K562 (cell line): ENCODE measurements at regions not wholly inside any gene's neighbourhood (a gene's known extent, or its start where the extent isn't known, plus 50 kb on each side); places are given as distances from the start of the nearest gene placed in this dataset.

ENCODE experiments used
- ATAC-seq: fragments of 200-7000 bp; cut with Tn5 transposase; 3 replicates; pipeline ENCODE4 v1.9.1; 2020; ENCODE audit warnings: moderate library complexity
- BruUV-seq: library from RNA; stranded (reverse); fragments of 400-500 nt; replicated peaks from 2 replicates; lab custom pipeline; 2021; lab: Mats Ljungman, UMichigan
- CTCF ChIA-PET: fragments of 300-600 bp; formaldehyde crosslinking; extraction: SDS; loops from one replicate; lab custom pipeline; 2021; ENCODE audit warnings: low intra/inter-chr PET ratio; lab: Yijun Ruan, JAX
- POLR2A ChIA-PET: fragments of 300-600, 350-650 bp; sonication (Branson Sonifier 250); formaldehyde crosslinking; extraction: SDS; loops from one replicate; lab custom pipeline; 2021; ENCODE audit warnings: antibody characterized with exemption, inconsistent platforms; lab: Yijun Ruan, JAX
- DNase-seq, 4 experiments: peaks; one replicate each; pipeline versions ENCODE4 v3.0.0 to v3.0.0-alpha.2; 2011 to 2018; ENCODE audit warnings: low spot score in 3 of 4, mixed read lengths in 3 of 4; ENCODE audit errors: extremely low read depth in 1 of 4
- FAIRE-seq: peaks from 2 replicates; lab custom pipeline; 2011; peaks lifted over from hg19 to GRCh38; lab: Jason Lieb, UNC
- H2AFZ ChIP-seq: 2 replicates; pipeline ENCODE4 v1.6.0; 2011; ENCODE audit warnings: low read depth, low read length, control low read depth, inconsistent platforms
- H3K27ac ChIP-seq: fragments of 200-600 bp; 3 replicates; pipeline ENCODE4 v1.8.0; 2011; ENCODE audit warnings: low read depth, mild to moderate bottlenecking, control low read depth, inconsistent platforms, low read length, moderate library complexity, mixed read lengths; ENCODE audit errors: extremely low read depth
- H3K27me3 ChIP-seq, 2 experiments: fragments of 300-600 bp in 1 of 2; 2 replicates in 1 of 2; 3 replicates in 1 of 2; pipeline versions ENCODE4 v1.6.0 to v1.8.0; 2011; ENCODE audit warnings: inconsistent platforms in 2 of 2, low read length in 2 of 2, mild to moderate bottlenecking in 1 of 2, mixed read lengths in 1 of 2, moderate library complexity in 1 of 2; ENCODE audit not compliant: control insufficient read depth in 2 of 2, insufficient read depth in 2 of 2
- H3K36me3 ChIP-seq: fragments of 300-600 bp; 3 replicates; pipeline ENCODE4 v1.8.0; 2011; ENCODE audit warnings: mild to moderate bottlenecking, low read length, inconsistent platforms; ENCODE audit not compliant: control insufficient read depth, insufficient read depth
- H3K4me1 ChIP-seq, 2 experiments: fragments of 200-600 bp in 1 of 2; replicated peaks in 1 of 2; 2 replicates in 1 of 2; 3 replicates in 1 of 2; pipeline versions ENCODE4 v1.5.1 to v1.8.0; 2011; ENCODE audit warnings: inconsistent platforms in 2 of 2, low read length in 2 of 2, mild to moderate bottlenecking in 1 of 2, mixed read lengths in 1 of 2, moderate library complexity in 1 of 2; ENCODE audit not compliant: control insufficient read depth in 2 of 2, insufficient read depth in 2 of 2
- H3K4me2 ChIP-seq: 2 replicates; pipeline ENCODE4 v1.6.1; 2011; ENCODE audit warnings: low read length, control low read depth, inconsistent platforms, mixed read lengths; ENCODE audit not compliant: insufficient read depth
- H3K4me3 ChIP-seq: fragments of 200-600 bp; sonication (generic), shearing (Covaris generic); 2 replicates; pipeline ENCODE4 v1.5.1; 2016; ENCODE audit warnings: control low read depth, inconsistent platforms
- H3K79me2 ChIP-seq: fragments of 200-600 bp; 3 replicates; pipeline ENCODE4 v1.8.0; 2011; ENCODE audit warnings: low read length, inconsistent platforms; ENCODE audit not compliant: control insufficient read depth, insufficient read depth
- H3K9ac ChIP-seq, 2 experiments: 2 replicates each; pipeline versions ENCODE4 v1.6.0 to v1.6.1; 2011; ENCODE audit warnings: low read depth in 2 of 2, low read length in 2 of 2, control low read depth in 1 of 2, inconsistent platforms in 1 of 2, mild to moderate bottlenecking in 1 of 2, mixed read lengths in 1 of 2; ENCODE audit not compliant: insufficient read depth in 1 of 2
- H3K9me1 ChIP-seq: one replicate; pipeline ENCODE4 v1.6.0; 2011; ENCODE audit warnings: inconsistent platforms, mild to moderate bottlenecking, low read length, moderate library complexity; ENCODE audit not compliant: control insufficient read depth, insufficient read depth
- H3K9me3 ChIP-seq: replicated peaks from 2 replicates; pipeline ENCODE4 v1.5.1; 2011; ENCODE audit warnings: low read depth, low read length, inconsistent platforms; ENCODE audit not compliant: control insufficient read depth, insufficient read depth
- H4K20me1 ChIP-seq: replicated peaks from 2 replicates; pipeline ENCODE4 v1.6.1; 2011; ENCODE audit warnings: low read length, inconsistent platforms, mixed read lengths; ENCODE audit not compliant: control insufficient read depth, insufficient read depth
- CTCF ChIP-seq, 3 experiments: IDR thresholded peaks in 2 of 3; conservative IDR thresholded peaks in 1 of 3; 2 replicates each; pipeline ENCODE4 v1.5.1; 2011 to 2012; ENCODE audit warnings: low read length in 3 of 3, mild to moderate bottlenecking in 3 of 3, control low read depth in 2 of 3, improper control_type of control experiment in 1 of 3, inconsistent platforms in 1 of 3, low read depth in 1 of 3, mixed read lengths in 1 of 3, moderate library complexity in 1 of 3; ENCODE audit not compliant: insufficient read depth in 2 of 3
- HCFC1 ChIP-seq: IDR thresholded peaks from 2 replicates; pipeline ENCODE4 v1.6.1; 2012; ENCODE audit warnings: low read depth, low read length, improper control_type of control experiment
- SRSF9 ChIP-seq: fragments of 200-400 bp; formaldehyde crosslinking; IDR thresholded peaks from 2 replicates; pipeline ENCODE4 v1.6.1; 2017; ENCODE audit warnings: low read depth, low read length, borderline replicate concordance
- TRIM24 ChIP-seq, 2 experiments: fragments of 450-650 bp; IDR thresholded peaks; 2 replicates each; pipeline ENCODE4 v1.6.1; 2016
- TRIM28 ChIP-seq: fragments of 450-650 bp; IDR thresholded peaks from 2 replicates; pipeline ENCODE4 v1.6.1; 2017
- ZNF239 ChIP-seq: fragments of 250-450 bp; sonication (Bioruptor Pico); IDR thresholded peaks from 2 replicates; pipeline ENCODE4 v1.4.0; 2020; ENCODE audit warnings: mild to moderate bottlenecking
- ZNF431 ChIP-seq: sonication (generic); formaldehyde crosslinking; IDR thresholded peaks from 2 replicates; pipeline ENCODE4 v1.8.0; 2022; ENCODE audit warnings: mild to moderate bottlenecking, missing genetic modification reagents
- ZNF589 ChIP-seq: fragments of 200-800 bp; sonication (Bioruptor generic); IDR thresholded peaks from 2 replicates; pipeline ENCODE4 v1.6.1; 2016; ENCODE audit warnings: low read depth, missing genetic modification characterization, missing compliant biosample characterization
- ZNF717 ChIP-seq: fragments of 250-450 bp; sonication (Bioruptor Pico); IDR thresholded peaks from 2 replicates; pipeline ENCODE4 v1.5.0; 2021
- ZNF830 ChIP-seq: fragments of 250-450 bp; sonication (Bioruptor Pico); IDR thresholded peaks from 2 replicates; pipeline ENCODE4 v1.5.0; 2021; ENCODE audit warnings: mild to moderate bottlenecking
- WGBS: fragments of 100-300 bp; shearing (Covaris generic); methylation state at CpG from one replicate; pipeline ENCODE4 v1.1.6; 2016; ENCODE audit warnings: low coverage, mixed read lengths; ENCODE audit not compliant: insufficient coverage; ENCODE audit errors: missing lambda C conversion rate; 5-methylcytosine and 5-hydroxymethylcytosine counted together
- in situ Hi-C: fragments of 300-500 bp; cut with MboI; formaldehyde crosslinking; loops from 4 replicates; pipeline ENCODE4 v1.15.0; 2018; ENCODE audit warnings: inconsistent platforms, mixed read lengths
- intact Hi-C: fragments of 100-400 bp; cut with micrococcal nuclease; formaldehyde crosslinking; loops from 2 replicates; pipeline ENCODE4 v1.14.2; 2022

- H3K27me3 ChIP-seq, result no peaks in the 10 kb centered on the region
- H3K79me2 ChIP-seq, result no peaks in the 10 kb centered on the region
- H3K4me2 ChIP-seq, result no peak overlapping the region
- no peak for FAIRE-seq
- H4K20me1 ChIP-seq, result no peaks in the 10 kb centered on the region
- H2AFZ ChIP-seq, result no peak overlapping the region
- H3K36me3 ChIP-seq, result no peaks in the 10 kb centered on the region
- H3K9me3 ChIP-seq, result no peaks in the 10 kb centered on the region
- H3K4me1 ChIP-seq, result no peaks in the 10 kb centered on the region
- TF ChIP-seq HCFC1, result no peak
- TF ChIP-seq ZNF589 (CRISPR knock-in tag), result no peak
- TF ChIP-seq, all 486 proteins: peak for 0
- 0% methylated on average over 8 of the region's 8 CpGs for WGBS
- BruUV-seq, result no TSS peak
- Histone ChIP-seq H3K9me1 (no peaks in the 10 kb centered on the region), H3K9ac (no peak overlapping the region), H3K27ac (no peak overlapping the region), H3K4me3 (no peak overlapping the region)
- in situ Hi-C loops, result no loop called here
- ATAC-seq, result no peak
- intact Hi-C loops, result no loop called here
- CTCF ChIA-PET, result no interaction called here
- no peak for DNase-seq
- POLR2A ChIA-PET, result no interaction called here
Measured at GRCh38 chr21:23127973-23128372, 2129.8 kb downstream of the NCAM2 start.

DNA sequence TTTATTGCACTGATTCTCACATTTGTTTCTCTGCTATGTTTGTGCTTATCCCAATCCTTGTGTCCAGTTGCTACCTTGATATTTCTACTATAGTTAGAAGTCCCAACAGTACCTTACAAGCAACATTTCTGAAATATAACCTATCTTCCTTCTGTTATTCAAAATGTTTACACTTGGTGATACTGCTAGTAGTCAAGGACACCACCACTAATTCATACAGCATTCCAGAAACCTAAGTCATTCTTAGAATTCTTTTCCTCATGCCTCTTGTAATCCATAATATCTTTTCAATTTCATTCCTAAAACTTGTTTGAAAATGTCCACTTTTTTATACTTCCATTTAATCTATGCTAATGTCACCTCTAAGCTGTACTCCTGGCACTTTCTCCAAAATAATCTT, 2132.1 kb downstream of the NCAM2 start:
- Histone ChIP-seq H3K4me1 (no peaks in the 10 kb centered on the region), H3K9me1 (no peaks in the 10 kb centered on the region), H3K79me2 (no peaks in the 10 kb centered on the region), H3K27me3 (no peaks in the 10 kb centered on the region), H3K36me3 (no peaks in the 10 kb centered on the region), H3K9ac (no peak overlapping the region), H3K9me3 (no peaks in the 10 kb centered on the region), H2AFZ (no peak overlapping the region), H4K20me1 (no peaks in the 10 kb centered on the region), H3K27ac (no peak overlapping the region), H3K4me3 (no peak overlapping the region), H3K4me2 (no peak overlapping the region)
- in situ Hi-C loops (no loop called here), intact Hi-C loops (no loop called here)
- ChIA-PET CTCF (no interaction called here), POLR2A (no interaction called here)
- ATAC-seq, result no peak
- TF ChIP-seq ZNF830 (CRISPR knock-in tag) (no peak), TRIM28 (no peak), ZNF239 (no peak), TRIM24 (IDR thresholded peaks at IDR 0.05) (no peak), SRSF9 (no peak), ZNF431 (no peak), CTCF (IDR thresholded peaks at IDR 0.05 in 2 of 3, conservative IDR thresholded peaks at IDR 0.05 in 1 of 3; ENCODE audit: insufficient read depth in 2 of 3, low read depth in 1 of 3, low read length in 3 of 3) (no peak), ZNF717 (no peak)
- FAIRE-seq, result no peak
- BruUV-seq, result no TSS peak
- DNase-seq, result no peak
